ENCODE measurements at regions not wholly inside any gene's neighbourhood (a gene's known extent, or its start where the extent isn't known, plus 50 kb on each side); places are given as distances from the start of the nearest gene placed in this dataset.

DNA sequence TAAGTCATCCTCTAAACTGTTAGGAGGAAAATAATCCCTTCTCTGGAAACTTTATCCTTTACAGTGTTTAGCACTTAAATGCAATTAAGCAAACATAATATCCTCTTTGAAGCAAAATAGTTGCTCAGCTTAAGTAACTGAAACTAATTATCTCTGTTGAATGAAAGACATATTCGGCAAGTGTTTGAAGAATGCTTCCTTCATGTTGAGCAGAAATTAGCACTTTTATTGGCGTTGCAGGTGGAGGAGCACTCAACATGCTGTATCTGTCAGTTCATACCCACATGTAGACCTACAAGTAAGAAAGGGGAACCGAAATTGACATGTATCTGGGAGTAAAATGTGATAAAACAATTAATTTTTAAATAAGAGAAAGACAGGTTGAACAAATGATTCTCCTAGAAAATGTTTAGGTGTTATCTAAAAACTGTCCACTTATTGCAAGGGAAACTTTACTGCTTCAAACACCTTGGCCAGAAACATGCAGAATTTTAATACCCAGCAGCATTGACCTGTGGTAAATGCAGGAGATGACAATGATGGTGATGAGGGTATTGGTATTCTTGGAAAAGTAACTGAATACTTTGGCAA is 987.0 kb upstream of the MAP3K7 start:
- TF ChIP-seq, protein P1, sequence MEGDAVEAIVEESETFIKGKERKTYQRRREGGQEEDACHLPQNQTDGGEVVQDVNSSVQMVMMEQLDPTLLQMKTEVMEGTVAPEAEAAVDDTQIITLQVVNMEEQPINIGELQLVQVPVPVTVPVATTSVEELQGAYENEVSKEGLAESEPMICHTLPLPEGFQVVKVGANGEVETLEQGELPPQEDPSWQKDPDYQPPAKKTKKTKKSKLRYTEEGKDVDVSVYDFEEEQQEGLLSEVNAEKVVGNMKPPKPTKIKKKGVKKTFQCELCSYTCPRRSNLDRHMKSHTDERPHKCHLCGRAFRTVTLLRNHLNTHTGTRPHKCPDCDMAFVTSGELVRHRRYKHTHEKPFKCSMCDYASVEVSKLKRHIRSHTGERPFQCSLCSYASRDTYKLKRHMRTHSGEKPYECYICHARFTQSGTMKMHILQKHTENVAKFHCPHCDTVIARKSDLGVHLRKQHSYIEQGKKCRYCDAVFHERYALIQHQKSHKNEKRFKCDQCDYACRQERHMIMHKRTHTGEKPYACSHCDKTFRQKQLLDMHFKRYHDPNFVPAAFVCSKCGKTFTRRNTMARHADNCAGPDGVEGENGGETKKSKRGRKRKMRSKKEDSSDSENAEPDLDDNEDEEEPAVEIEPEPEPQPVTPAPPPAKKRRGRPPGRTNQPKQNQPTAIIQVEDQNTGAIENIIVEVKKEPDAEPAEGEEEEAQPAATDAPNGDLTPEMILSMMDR (optimal IDR thresholded peaks at IDR 0.05 in 1 of 3, IDR thresholded peaks at IDR 0.05 in 1 of 3, conservative IDR thresholded peaks at IDR 0.05 in 1 of 3; ENCODE audit: extremely low read depth in 1 of 3, insufficient read depth in 2 of 3, low read length in 3 of 3): no peak
- no peak for TF ChIP-seq EZH2 (IDR thresholded peaks at IDR 0.05; ENCODE audit: low read length)

All from keratinocyte (primary cell).